H9 (cell line): ENCODE measurements at regions not wholly inside any gene's neighbourhood (a gene's known extent, or its start where the extent isn't known, plus 50 kb on each side); places are given as distances from the start of the nearest gene placed in this dataset.

Experiments
- DNase-seq: peaks from one replicate; pipeline ENCODE4 v3.0.0-alpha.2; 2017
- H2AFZ ChIP-seq: one replicate; pipeline ENCODE4 v1.6.1; 2013; ENCODE audit warnings: mild to moderate bottlenecking, low read length, control low read depth, moderate library complexity
- H2AK5ac ChIP-seq: 2 replicates; pipeline ENCODE4 v1.6.1; 2013; ENCODE audit warnings: low read length, control low read depth, mixed read lengths; ENCODE audit not compliant: insufficient read length
- H2BK120ac ChIP-seq: one replicate; pipeline ENCODE4 v1.6.1; 2013; ENCODE audit warnings: low read depth, mild to moderate bottlenecking, low read length, control low read depth, inconsistent platforms; ENCODE audit not compliant: poor library complexity, severe bottlenecking
- H2BK12ac ChIP-seq: 2 replicates; pipeline ENCODE4 v1.6.1; 2013; ENCODE audit warnings: low read length, control low read depth, mixed read lengths, low read depth; ENCODE audit not compliant: insufficient read length
- H2BK15ac ChIP-seq: 2 replicates; pipeline ENCODE4 v1.6.1; 2013; ENCODE audit warnings: low read depth, low read length, control low read depth
- H2BK20ac ChIP-seq: one replicate; pipeline ENCODE4 v1.6.1; 2013; ENCODE audit warnings: low read depth, mild to moderate bottlenecking, low read length, control low read depth, inconsistent platforms; ENCODE audit not compliant: poor library complexity, severe bottlenecking
- H2BK5ac ChIP-seq: 2 replicates; pipeline ENCODE4 v1.6.1; 2013; ENCODE audit warnings: low read length, control low read depth, mixed read lengths; ENCODE audit not compliant: insufficient read length
- H3K14ac ChIP-seq: 2 replicates; pipeline ENCODE4 v1.6.1; 2013; ENCODE audit warnings: low read length, control low read depth; ENCODE audit not compliant: insufficient read depth
- H3K18ac ChIP-seq: 2 replicates; pipeline ENCODE4 v1.6.1; 2013; ENCODE audit warnings: low read depth, mild to moderate bottlenecking, mixed read lengths, low read length, control low read depth; ENCODE audit not compliant: insufficient read length
- H3K23ac ChIP-seq: 2 replicates; pipeline ENCODE4 v1.6.1; 2013; ENCODE audit warnings: low read length, control low read depth, mixed read lengths, low read depth; ENCODE audit not compliant: insufficient read length
- H3K23me2 ChIP-seq: 2 replicates; pipeline ENCODE4 v1.6.1; 2013; ENCODE audit warnings: low read depth, mild to moderate bottlenecking, mixed read lengths, low read length, control low read depth; ENCODE audit not compliant: insufficient read length, poor library complexity, severe bottlenecking
- H3K27ac ChIP-seq: 2 replicates; pipeline ENCODE4 v1.5.1; 2013; ENCODE audit warnings: low read length, control low read depth, mixed read lengths, low read depth; ENCODE audit not compliant: insufficient read length
- H3K27me3 ChIP-seq: 2 replicates; pipeline ENCODE4 v1.6.1; 2013; ENCODE audit warnings: low read length, control low read depth, inconsistent platforms; ENCODE audit not compliant: insufficient read depth
- H3K4ac ChIP-seq: 2 replicates; pipeline ENCODE4 v1.6.1; 2013; ENCODE audit warnings: low read depth, mild to moderate bottlenecking, control low read depth, inconsistent platforms, low read length, moderate library complexity
- H3K4me1 ChIP-seq: 2 replicates; pipeline ENCODE4 v1.6.1; 2013; ENCODE audit warnings: low read length, control low read depth, inconsistent platforms; ENCODE audit not compliant: insufficient read depth
- H3K4me2 ChIP-seq: 2 replicates; pipeline ENCODE4 v1.6.1; 2013; ENCODE audit warnings: low read length, control low read depth, mixed read lengths; ENCODE audit not compliant: insufficient read length, insufficient read depth
- H3K56ac ChIP-seq: 2 replicates; pipeline ENCODE4 v1.6.1; 2013; ENCODE audit warnings: low read depth, mild to moderate bottlenecking, mixed read lengths, low read length, control low read depth; ENCODE audit not compliant: insufficient read length
- H3K79me1 ChIP-seq: 2 replicates; pipeline ENCODE4 v1.6.1; 2013; ENCODE audit warnings: low read depth, mild to moderate bottlenecking, moderate library complexity, low read length, control low read depth, inconsistent platforms; ENCODE audit not compliant: insufficient read depth, poor library complexity, severe bottlenecking
- H3K79me2 ChIP-seq: 2 replicates; pipeline ENCODE4 v1.6.1; 2013; ENCODE audit warnings: low read length, control low read depth, inconsistent platforms; ENCODE audit not compliant: insufficient read depth
- H3K9ac ChIP-seq: 2 replicates; pipeline ENCODE4 v1.6.1; 2013; ENCODE audit warnings: low read length, control low read depth, mixed read lengths; ENCODE audit not compliant: insufficient read length; ENCODE audit errors: extremely low read depth
- H3K9me3 ChIP-seq: one replicate; pipeline ENCODE4 v1.6.1; 2013; ENCODE audit warnings: low read depth, low read length, inconsistent platforms; ENCODE audit not compliant: control insufficient read depth
- H3T11ph ChIP-seq: one replicate; pipeline ENCODE4 v1.6.1; 2013; ENCODE audit warnings: mild to moderate bottlenecking, low read length, control low read depth, inconsistent platforms
- H4K20me1 ChIP-seq: one replicate; pipeline ENCODE4 v1.6.1; 2013; ENCODE audit not compliant: control insufficient read depth, insufficient read length, insufficient read depth
- H4K5ac ChIP-seq: 2 replicates; pipeline ENCODE4 v1.6.1; 2013; ENCODE audit warnings: low read depth, mild to moderate bottlenecking, mixed read lengths, low read length, control low read depth; ENCODE audit not compliant: insufficient read length
- H4K8ac ChIP-seq: replicated peaks from 2 replicates; pipeline ENCODE4 v1.6.1; 2013; ENCODE audit warnings: low read length, control low read depth, mixed read lengths, low read depth; ENCODE audit not compliant: insufficient read length
- H4K91ac ChIP-seq: 2 replicates; pipeline ENCODE4 v1.6.1; 2013; ENCODE audit warnings: low read depth, mild to moderate bottlenecking, moderate library complexity, mixed read lengths, low read length, control low read depth; ENCODE audit not compliant: insufficient read length
- H3K27ac Mint-ChIP-seq, 3 experiments: 2 replicates in 2 of 3; 3 replicates in 1 of 3; pipeline ENCODE4 v1.8.0; 2020 to 2021; ENCODE audit warnings: mixed read lengths in 3 of 3, mild to moderate bottlenecking in 1 of 3, moderate library complexity in 1 of 3
- H3K27me3 Mint-ChIP-seq: 2 replicates; pipeline ENCODE4 v1.8.0; 2021; ENCODE audit warnings: low read depth, mild to moderate bottlenecking, moderate library complexity, mixed read lengths
- H3K36me3 Mint-ChIP-seq, 3 experiments: 2 replicates in 2 of 3; 3 replicates in 1 of 3; pipeline ENCODE4 v1.8.0; 2020 to 2021; ENCODE audit warnings: low read depth in 3 of 3, mixed read lengths in 3 of 3; ENCODE audit not compliant: insufficient read depth in 1 of 3
- H3K4me1 Mint-ChIP-seq, 2 experiments: 2 replicates each; pipeline ENCODE4 v1.8.0; 2020; ENCODE audit warnings: mixed read lengths in 2 of 2
- H3K4me3 Mint-ChIP-seq, 2 experiments: 2 replicates in 1 of 2; 3 replicates in 1 of 2; pipeline ENCODE4 v1.8.0; 2020 to 2021; ENCODE audit warnings: mild to moderate bottlenecking in 2 of 2, mixed read lengths in 2 of 2, moderate library complexity in 1 of 2
- H3K9me3 Mint-ChIP-seq, 2 experiments: 2 replicates in 1 of 2; 3 replicates in 1 of 2; pipeline ENCODE4 v1.8.0; 2020; ENCODE audit warnings: mild to moderate bottlenecking in 2 of 2, mixed read lengths in 2 of 2, moderate library complexity in 1 of 2
- WGBS: extraction: QIAGEN DNeasy Blood & Tissue Kit; methylation state at CpG from one replicate; pipeline ENCODE4 v1.1.7; 2013; ENCODE audit warnings: missing lambda C conversion rate, low lambda C conversion rate, mixed read lengths; ENCODE audit not compliant: insufficient read length; ENCODE audit errors: extremely low coverage; 5-methylcytosine and 5-hydroxymethylcytosine counted together
- TF ChIP-seq, protein P1 (sequence below): fragments of 200-600 bp; sonication (generic); conservative IDR thresholded peaks from 3 replicates; pipeline ENCODE4 v1.8.0; 2021; ENCODE audit warnings: antibody characterized with exemption, mild to moderate bottlenecking

GRCh38 chr2:200050921-200051610, 95.7 kb downstream of the MAIP1 start:
- no peaks in the 10 kb centered on the region for H3K27me3 Mint-ChIP-seq
- no peaks in the 10 kb centered on the region for H4K20me1 ChIP-seq
- no peak overlapping the region for H3K27ac Mint-ChIP-seq
- no peak overlapping the region for H3K4me2 ChIP-seq
- H3K56ac ChIP-seq, result no peak overlapping the region
- H3K23ac ChIP-seq, result no peak overlapping the region
- no peak overlapping the region for H4K91ac ChIP-seq
- no peak overlapping the region for H3K27ac ChIP-seq
- H2BK5ac ChIP-seq, result no peak overlapping the region
- H2BK12ac ChIP-seq, result no peak overlapping the region
- H2AK5ac ChIP-seq, result no peak overlapping the region
- no peak overlapping the region for H3K14ac ChIP-seq
- no peak overlapping the region for H2BK15ac ChIP-seq
- no peaks in the 10 kb centered on the region for H3K27me3 ChIP-seq
- no peak overlapping the region for H4K5ac ChIP-seq
- H3T11ph ChIP-seq, result no peak overlapping the region
- H3K18ac ChIP-seq, result no peak overlapping the region
- H3K9me3 ChIP-seq, result no peaks in the 10 kb centered on the region
- H3K4me1 Mint-ChIP-seq, result peaks cover 6 to 9% of the 10 kb centered on the region in 2 experiments; a peak in 3 of 4 replicates
- no peak overlapping the region for H3K4ac ChIP-seq
- TF ChIP-seq, protein P1, sequence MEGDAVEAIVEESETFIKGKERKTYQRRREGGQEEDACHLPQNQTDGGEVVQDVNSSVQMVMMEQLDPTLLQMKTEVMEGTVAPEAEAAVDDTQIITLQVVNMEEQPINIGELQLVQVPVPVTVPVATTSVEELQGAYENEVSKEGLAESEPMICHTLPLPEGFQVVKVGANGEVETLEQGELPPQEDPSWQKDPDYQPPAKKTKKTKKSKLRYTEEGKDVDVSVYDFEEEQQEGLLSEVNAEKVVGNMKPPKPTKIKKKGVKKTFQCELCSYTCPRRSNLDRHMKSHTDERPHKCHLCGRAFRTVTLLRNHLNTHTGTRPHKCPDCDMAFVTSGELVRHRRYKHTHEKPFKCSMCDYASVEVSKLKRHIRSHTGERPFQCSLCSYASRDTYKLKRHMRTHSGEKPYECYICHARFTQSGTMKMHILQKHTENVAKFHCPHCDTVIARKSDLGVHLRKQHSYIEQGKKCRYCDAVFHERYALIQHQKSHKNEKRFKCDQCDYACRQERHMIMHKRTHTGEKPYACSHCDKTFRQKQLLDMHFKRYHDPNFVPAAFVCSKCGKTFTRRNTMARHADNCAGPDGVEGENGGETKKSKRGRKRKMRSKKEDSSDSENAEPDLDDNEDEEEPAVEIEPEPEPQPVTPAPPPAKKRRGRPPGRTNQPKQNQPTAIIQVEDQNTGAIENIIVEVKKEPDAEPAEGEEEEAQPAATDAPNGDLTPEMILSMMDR, result no peak
- H3K9ac ChIP-seq, result no peak overlapping the region
- DNase-seq, result no peak
- H3K4me3 Mint-ChIP-seq, result no peak overlapping the region
- no peaks in the 10 kb centered on the region for H3K79me2 ChIP-seq
- no peak overlapping the region for H2BK20ac ChIP-seq
- no peak overlapping the region for H2BK120ac ChIP-seq
- H3K9me3 Mint-ChIP-seq, result peaks cover 10 to 11% of the 10 kb centered on the region in 2 experiments
- WGBS, result no CpG with 5 or more reads among the region's 5 CpGs
- H4K8ac ChIP-seq, result no peak overlapping the region
- H3K4me1 ChIP-seq, result no peaks in the 10 kb centered on the region
- H3K36me3 Mint-ChIP-seq, result peaks cover 5 to 10% (median 9%) of the 10 kb centered on the region in 3 experiments; a peak in 6 of 7 replicates
- no peak overlapping the region for H2AFZ ChIP-seq
- no peaks in the 10 kb centered on the region for H3K23me2 ChIP-seq
- no peaks in the 10 kb centered on the region for H3K79me1 ChIP-seq
